NCI-H1417 (cell line): ENCODE measurements at regions not wholly inside any gene's neighbourhood (a gene's known extent, or its start where the extent isn't known, plus 50 kb on each side); places are given as distances from the start of the nearest gene placed in this dataset.

ENCODE experiments used
- DNase-seq, 3 experiments: peaks; one replicate each; lab custom pipeline; 2025; lab: John Stamatoyannopoulos, UW

GRCh38 chr22:44555597-44555996 lies 57.6 kb upstream of the RTL6 start:
- no peak for DNase-seq

- no peak for DNase-seq
Observed at GRCh38 chr22:44555046-44555445, 57.0 kb upstream of the RTL6 start.

- no peak for DNase-seq
Observed at GRCh38 chr22:44554411-44554810, 56.4 kb upstream of the RTL6 start.

GRCh38 chr22:44550711-44551491 lies 52.9 kb upstream of the RTL6 start:
- DNase-seq: no peak

- no peak for DNase-seq
Observed at GRCh38 chr22:44549701-44550100, 51.7 kb upstream of the RTL6 start.

GRCh38 chr22:44548981-44549380 lies 50.9 kb upstream of the RTL6 start:
- no peak for DNase-seq
